GM13977 (cell line): ENCODE measurements at regions not wholly inside any gene's neighbourhood (a gene's known extent, or its start where the extent isn't known, plus 50 kb on each side); places are given as distances from the start of the nearest gene placed in this dataset.
"Not testable (repeated sequence)": the region's sequence is repeated elsewhere in the genome, so short reads cannot be mapped to it uniquely, and the experiment has no call there.

ENCODE experiments used
- DNase-seq: peaks from one replicate; pipeline ENCODE4 v3.0.0; 2012; ENCODE audit warnings: low spot score
- CTCF ChIP-seq: IDR thresholded peaks from 2 replicates; pipeline ENCODE4 v1.5.1; 2012; ENCODE audit warnings: mild to moderate bottlenecking, control low read depth; ENCODE audit not compliant: insufficient read depth; ENCODE audit errors: extremely low read depth, missing control alignments
- in situ Hi-C: fragments of 300-500 bp; cut with MboI; formaldehyde crosslinking; loops from one replicate; pipeline ENCODE4 v1.12.0; 2022; ENCODE audit warnings: low sequenced_read_pairs, low pct_unique_long_range_greater_than_20kb, mixed read lengths, inconsistent platforms; ENCODE audit not compliant: unreplicated experiment

DNA sequence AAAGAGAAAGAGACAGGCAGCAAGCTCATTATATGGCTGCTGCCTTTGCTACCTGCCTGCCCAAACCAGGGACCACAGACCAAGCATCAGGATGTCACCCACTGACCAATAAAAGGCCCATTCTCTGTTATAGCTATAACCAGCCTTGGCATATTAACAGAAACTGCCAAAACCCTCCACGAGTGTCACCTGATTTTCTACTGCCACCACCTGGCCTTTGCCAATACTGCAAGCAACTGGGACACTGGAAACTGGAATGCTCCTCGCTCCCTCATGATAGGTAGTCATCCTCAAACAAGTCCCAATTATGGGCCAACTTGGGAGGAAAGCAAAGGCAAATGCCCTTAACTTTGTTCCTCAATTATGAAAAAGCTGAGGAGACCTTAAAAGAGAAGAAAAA lies 76.0 kb downstream of the SPIN4 start:
- in situ Hi-C loops = no loop called here
- peak; percentile 21 for DNase-seq
- peak; percentile 63 for TF ChIP-seq CTCF

- DNase-seq = no peak
- in situ Hi-C loops = no loop called here
- no peak for TF ChIP-seq CTCF
These were observed 80.3 kb downstream of the SPIN4 start for GRCh38 chrX:63270873-63271272.

DNA sequence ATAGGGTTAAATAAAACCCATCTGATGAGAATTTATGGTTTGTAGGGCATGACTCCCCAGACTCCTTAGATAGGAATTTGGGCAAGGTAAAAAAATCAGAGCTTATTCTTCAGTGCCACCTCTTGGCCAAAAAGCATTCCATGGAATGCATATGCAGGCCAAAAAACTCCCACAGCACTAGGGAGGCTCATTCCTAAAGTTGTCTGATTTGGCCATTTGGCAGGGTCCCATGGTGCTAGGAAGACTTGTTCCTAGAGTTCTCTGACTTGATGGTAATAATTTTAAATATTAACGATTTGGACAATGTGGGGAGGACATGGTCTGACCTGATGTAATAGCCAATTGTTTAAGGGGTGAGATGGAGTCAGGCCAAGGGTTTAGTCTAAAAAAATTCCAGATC lies 93.0 kb downstream of the SPIN4 start:
- TF ChIP-seq CTCF = no peak
- DNase-seq = no peak
- in situ Hi-C loops = no loop called here

GRCh38 chrX:63250253-63250868 lies 100.8 kb downstream of the SPIN4 start:
- in situ Hi-C loops = no loop called here
- TF ChIP-seq CTCF = peak; percentile 78
- peak; percentile 51 for DNase-seq

- in situ Hi-C loops, DNase-seq: not testable (repeated sequence)
These were observed 108.4 kb downstream of the SPIN4 start for GRCh38 chrX:63242689-63243088.

GRCh38 chrX:63235963-63236362 lies 115.2 kb downstream of the SPIN4 start:
- in situ Hi-C loops, DNase-seq: not testable (repeated sequence)

DNA sequence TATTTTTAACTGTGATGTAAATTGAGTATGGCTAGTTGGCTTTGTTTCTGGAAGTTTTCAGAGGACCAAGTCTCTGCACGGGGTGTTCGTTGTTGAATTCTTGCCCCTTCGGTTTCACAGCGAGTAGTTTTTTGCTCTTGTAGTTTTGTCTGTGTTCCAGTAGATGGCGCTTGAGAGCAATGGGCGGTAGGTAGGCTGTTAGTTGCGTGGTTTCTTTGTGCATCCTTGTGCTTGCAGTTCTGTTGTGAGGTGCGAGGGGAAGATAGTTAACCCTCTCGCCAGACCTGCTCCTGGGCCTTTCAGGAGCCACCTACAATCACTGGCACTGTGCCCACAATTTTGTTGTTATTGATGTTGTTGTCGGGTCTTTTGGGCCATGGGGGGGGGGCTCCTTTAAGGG lies 118.1 kb downstream of the SPIN4 start:
- in situ Hi-C loops, DNase-seq: not testable (repeated sequence)

- DNase-seq, in situ Hi-C loops: not testable (repeated sequence)
These were observed 132.9 kb downstream of the SPIN4 start for GRCh38 chrX:63218202-63218601.

- in situ Hi-C loops, DNase-seq: not testable (repeated sequence)
These were observed 133.6 kb downstream of the SPIN4 start for GRCh38 chrX:63217549-63217948.

DNA sequence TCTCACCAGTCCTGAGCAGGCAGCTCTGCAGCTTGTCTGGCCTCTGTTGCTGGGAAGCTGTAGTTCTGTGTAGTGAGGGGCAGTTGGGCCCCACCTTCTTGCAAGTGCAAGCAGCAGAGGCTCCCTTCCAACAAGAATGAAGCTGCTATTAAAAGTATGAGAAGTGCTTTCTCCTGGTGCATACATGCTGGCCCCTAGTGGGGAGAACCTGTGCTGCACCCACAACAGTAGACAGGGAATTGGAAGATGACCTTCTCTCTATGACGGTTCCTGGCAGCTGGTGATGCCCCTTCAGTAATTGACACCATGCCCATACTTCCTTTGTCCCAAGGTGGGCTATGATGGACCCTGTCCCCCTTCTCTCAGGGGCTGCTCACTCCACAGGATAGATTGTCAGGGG lies 141.5 kb downstream of the SPIN4 start:
- DNase-seq, in situ Hi-C loops: not testable (repeated sequence)

- in situ Hi-C loops = not testable (repeated sequence)
These were observed 142.0 kb downstream of the SPIN4 start for GRCh38 chrX:63209128-63209527.

GRCh38 chrX:63204266-63205074 lies 146.7 kb downstream of the SPIN4 start:
- in situ Hi-C loops = not testable (repeated sequence)

More at GRCh38 chrX:63209128-63209527, 142.0 kb downstream of the SPIN4 start:
- not testable (repeated sequence) for DNase-seq

GRCh38 chrX:63201987-63202386 lies 149.1 kb downstream of the SPIN4 start:
- DNase-seq, in situ Hi-C loops: not testable (repeated sequence)

More at GRCh38 chrX:63204266-63205074, 146.7 kb downstream of the SPIN4 start:
- DNase-seq = not testable (repeated sequence)
